MV-4-11 (cell line): ENCODE measurements at regions not wholly inside any gene's neighbourhood (a gene's known extent, or its start where the extent isn't known, plus 50 kb on each side); places are given as distances from the start of the nearest gene placed in this dataset.

Experiments
- DNase-seq: peaks from one replicate; lab custom pipeline; 2025; lab: John Stamatoyannopoulos, UW

- no peak for DNase-seq
Measured at GRCh38 chr16:51797669-51798259, 646.7 kb upstream of the SALL1 start.

GRCh38 chr16:51779240-51779639 is 628.2 kb upstream of the SALL1 start:
- DNase-seq = no peak

- DNase-seq = no peak
Measured at GRCh38 chr16:51773071-51773890, 622.2 kb upstream of the SALL1 start.

- no peak for DNase-seq
Measured at GRCh38 chr16:51766739-51767138, 615.7 kb upstream of the SALL1 start.

GRCh38 chr16:51763072-51763661 is 612.1 kb upstream of the SALL1 start:
- no peak for DNase-seq

GRCh38 chr16:51762081-51762996 is 611.3 kb upstream of the SALL1 start:
- peak; percentile 28 for DNase-seq

- DNase-seq = no peak
Measured at GRCh38 chr16:51761001-51761400, 609.9 kb upstream of the SALL1 start.

GRCh38 chr16:51759999-51760398 is 608.9 kb upstream of the SALL1 start:
- DNase-seq = no peak

- DNase-seq = no peak
Measured at GRCh38 chr16:51759329-51759728, 608.3 kb upstream of the SALL1 start.

- DNase-seq = no peak
Measured at GRCh38 chr16:51757921-51758479, 606.9 kb upstream of the SALL1 start.

- no peak for DNase-seq
Measured at GRCh38 chr16:51757505-51757904, 606.4 kb upstream of the SALL1 start.

- DNase-seq = no peak
Measured at GRCh38 chr16:51757124-51757470, 606.0 kb upstream of the SALL1 start.

- no peak for DNase-seq
Measured at GRCh38 chr16:51756447-51757123, 605.5 kb upstream of the SALL1 start.

GRCh38 chr16:51755577-51756355 is 604.7 kb upstream of the SALL1 start:
- DNase-seq = no peak

- DNase-seq = no peak
Measured at GRCh38 chr16:51755039-51755501, 604.0 kb upstream of the SALL1 start.

GRCh38 chr16:51753467-51754127 is 602.5 kb upstream of the SALL1 start:
- DNase-seq = no peak

GRCh38 chr16:51752438-51752995 is 601.4 kb upstream of the SALL1 start:
- DNase-seq = no peak

- no peak for DNase-seq
Measured at GRCh38 chr16:51747329-51747728, 596.3 kb upstream of the SALL1 start.

- DNase-seq = no peak
Measured at GRCh38 chr16:51734220-51734619, 583.1 kb upstream of the SALL1 start.

GRCh38 chr16:51733181-51733580 is 582.1 kb upstream of the SALL1 start:
- DNase-seq = no peak
